ENCODE measurements at regions not wholly inside any gene's neighbourhood (a gene's known extent, or its start where the extent isn't known, plus 50 kb on each side); places are given as distances from the start of the nearest gene placed in this dataset.

GRCh38 chr7:68038621-68039314 lies 1042.1 kb downstream of the TYW1 start:
- no peak overlapping the region for H3K4me2 ChIP-seq (ENCODE audit: low read length)
- 0 out of 2 replicates have a peak, but pooled peaks cover 2% of the 10 kb centered on the region for H3K9me2 ChIP-seq (replicated peaks; ENCODE audit: control insufficient read depth, low read length)
- no peak for TF ChIP-seq EZH2phosphoT487 (IDR thresholded peaks at IDR 0.05; ENCODE audit: borderline replicate concordance, low read length)
- TF ChIP-seq, protein P1, sequence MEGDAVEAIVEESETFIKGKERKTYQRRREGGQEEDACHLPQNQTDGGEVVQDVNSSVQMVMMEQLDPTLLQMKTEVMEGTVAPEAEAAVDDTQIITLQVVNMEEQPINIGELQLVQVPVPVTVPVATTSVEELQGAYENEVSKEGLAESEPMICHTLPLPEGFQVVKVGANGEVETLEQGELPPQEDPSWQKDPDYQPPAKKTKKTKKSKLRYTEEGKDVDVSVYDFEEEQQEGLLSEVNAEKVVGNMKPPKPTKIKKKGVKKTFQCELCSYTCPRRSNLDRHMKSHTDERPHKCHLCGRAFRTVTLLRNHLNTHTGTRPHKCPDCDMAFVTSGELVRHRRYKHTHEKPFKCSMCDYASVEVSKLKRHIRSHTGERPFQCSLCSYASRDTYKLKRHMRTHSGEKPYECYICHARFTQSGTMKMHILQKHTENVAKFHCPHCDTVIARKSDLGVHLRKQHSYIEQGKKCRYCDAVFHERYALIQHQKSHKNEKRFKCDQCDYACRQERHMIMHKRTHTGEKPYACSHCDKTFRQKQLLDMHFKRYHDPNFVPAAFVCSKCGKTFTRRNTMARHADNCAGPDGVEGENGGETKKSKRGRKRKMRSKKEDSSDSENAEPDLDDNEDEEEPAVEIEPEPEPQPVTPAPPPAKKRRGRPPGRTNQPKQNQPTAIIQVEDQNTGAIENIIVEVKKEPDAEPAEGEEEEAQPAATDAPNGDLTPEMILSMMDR (IDR thresholded peaks at IDR 0.05; ENCODE audit: low read depth, low read length, poor library complexity, severe bottlenecking) = no peak
- H3K36me3 ChIP-seq (ENCODE audit: control insufficient read depth, low read length) = no peaks in the 10 kb centered on the region
- H3K27ac ChIP-seq (ENCODE audit: low read depth, low read length) = no peak overlapping the region
- no peaks in the 10 kb centered on the region for H3K4me1 ChIP-seq (ENCODE audit: control insufficient read depth, low read length)
- no peaks in the 10 kb centered on the region for H3K27me3 ChIP-seq (ENCODE audit: control insufficient read depth, low read length)
- H3K79me2 ChIP-seq (ENCODE audit: control insufficient read depth, low read length) = no peaks in the 10 kb centered on the region
- no peak overlapping the region for H3K4me3 ChIP-seq (ENCODE audit: low read length)
- H3K9me3 ChIP-seq (ENCODE audit: control insufficient read depth, insufficient read depth, low read length) = no peaks in the 10 kb centered on the region
- no peaks in the 10 kb centered on the region for H3F3A ChIP-seq (ENCODE audit: control insufficient read depth, insufficient read depth)
- H4K20me1 ChIP-seq (ENCODE audit: control insufficient read depth, insufficient read depth, low read depth, low read length) = no peaks in the 10 kb centered on the region

- H3K27ac ChIP-seq (ENCODE audit: low read depth, low read length) = no peak overlapping the region
- H3K4me3 ChIP-seq (ENCODE audit: low read length) = no peak overlapping the region
- no peaks in the 10 kb centered on the region for H3K9me3 ChIP-seq (ENCODE audit: control insufficient read depth, insufficient read depth, low read length)
- no peaks in the 10 kb centered on the region for H4K20me1 ChIP-seq (ENCODE audit: control insufficient read depth, insufficient read depth, low read depth, low read length)
- TF ChIP-seq EZH2phosphoT487 (IDR thresholded peaks at IDR 0.05; ENCODE audit: borderline replicate concordance, low read length) = no peak
- TF ChIP-seq, protein P1 (IDR thresholded peaks at IDR 0.05; ENCODE audit: low read depth, low read length, poor library complexity, severe bottlenecking) = no peak
- no peaks in the 10 kb centered on the region for H3K4me1 ChIP-seq (ENCODE audit: control insufficient read depth, low read length)
- H3F3A ChIP-seq (ENCODE audit: control insufficient read depth, insufficient read depth) = no peaks in the 10 kb centered on the region
- no peak overlapping the region for H3K4me2 ChIP-seq (ENCODE audit: low read length)
- 0 out of 2 replicates have a peak, but pooled peaks cover 2% of the 10 kb centered on the region for H3K9me2 ChIP-seq (replicated peaks; ENCODE audit: control insufficient read depth, low read length)
- no peaks in the 10 kb centered on the region for H3K27me3 ChIP-seq (ENCODE audit: control insufficient read depth, low read length)
- no peaks in the 10 kb centered on the region for H3K36me3 ChIP-seq (ENCODE audit: control insufficient read depth, low read length)
- H3K79me2 ChIP-seq (ENCODE audit: control insufficient read depth, low read length) = no peaks in the 10 kb centered on the region
These were observed 1044.9 kb downstream of the TYW1 start for GRCh38 chr7:68041554-68041953.

DNA sequence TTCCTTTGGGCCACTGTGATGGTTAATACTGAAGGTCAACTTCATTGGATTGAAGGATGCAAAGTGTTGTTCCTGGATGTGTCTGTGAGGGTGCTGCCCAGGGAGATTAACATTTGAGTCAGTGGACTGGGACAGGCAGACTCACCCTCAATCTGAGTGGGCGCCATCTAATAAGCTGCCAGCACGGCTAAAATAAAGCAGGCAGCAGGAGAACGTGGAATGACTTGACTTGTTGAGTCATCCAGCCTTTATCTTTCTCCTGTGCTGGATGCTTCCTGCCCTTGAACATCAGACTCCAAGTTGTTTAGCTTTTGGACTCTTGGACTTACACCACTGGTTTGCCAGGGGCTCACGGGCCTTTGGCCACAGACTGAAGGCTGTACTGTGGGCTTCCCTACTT lies 1046.9 kb downstream of the TYW1 start:
- no peaks in the 10 kb centered on the region for H3K9me3 ChIP-seq (ENCODE audit: control insufficient read depth, insufficient read depth, low read length)
- no peaks in the 10 kb centered on the region for H3K4me1 ChIP-seq (ENCODE audit: control insufficient read depth, low read length)
- H3K27ac ChIP-seq (ENCODE audit: low read depth, low read length) = no peak overlapping the region
- H3K27me3 ChIP-seq (ENCODE audit: control insufficient read depth, low read length) = no peaks in the 10 kb centered on the region
- no peaks in the 10 kb centered on the region for H3F3A ChIP-seq (ENCODE audit: control insufficient read depth, insufficient read depth)
- H4K20me1 ChIP-seq (ENCODE audit: control insufficient read depth, insufficient read depth, low read depth, low read length) = no peaks in the 10 kb centered on the region
- H3K79me2 ChIP-seq (ENCODE audit: control insufficient read depth, low read length) = no peaks in the 10 kb centered on the region
- no peak overlapping the region for H3K4me3 ChIP-seq (ENCODE audit: low read length)
- no peak for TF ChIP-seq EZH2phosphoT487 (IDR thresholded peaks at IDR 0.05; ENCODE audit: borderline replicate concordance, low read length)
- TF ChIP-seq, protein P1 (IDR thresholded peaks at IDR 0.05; ENCODE audit: low read depth, low read length, poor library complexity, severe bottlenecking) = no peak
- H3K36me3 ChIP-seq (ENCODE audit: control insufficient read depth, low read length) = no peaks in the 10 kb centered on the region
- no peak overlapping the region for H3K4me2 ChIP-seq (ENCODE audit: low read length)
- 0 out of 2 replicates have a peak, but pooled peaks cover 2% of the 10 kb centered on the region for H3K9me2 ChIP-seq (replicated peaks; ENCODE audit: control insufficient read depth, low read length)

All from DOHH2 (cell line).